ENCODE measurements at regions not wholly inside any gene's neighbourhood (a gene's known extent, or its start where the extent isn't known, plus 50 kb on each side); places are given as distances from the start of the nearest gene placed in this dataset.

GRCh38 chr12:114302606-114303315, 103.2 kb downstream of the TBX5 start:
- Histone ChIP-seq H4K20me1 (ENCODE audit: insufficient read depth) (no peaks in the 10 kb centered on the region), H3K9me3 (ENCODE audit: control insufficient read depth in 1 of 2, insufficient read depth in 1 of 2, low read depth in 1 of 2, low read length in 2 of 2) (no peaks in the 10 kb centered on the region), H3K9me2 (ENCODE audit: insufficient read depth) (no peaks in the 10 kb centered on the region), H2AFZ (ENCODE audit: low read depth, low read length, poor library complexity, severe bottlenecking) (no peak overlapping the region), H3K9ac (ENCODE audit: low read length) (no peak overlapping the region), H3K27me3 (ENCODE audit: insufficient read depth, low read length) (peaks cover 42% of the 10 kb centered on the region; the same call in 1 of the 2 replicates), H3K4me3 (replicated peaks in 1 of 2; ENCODE audit: low read depth in 1 of 2, low read length in 2 of 2) (no peak overlapping the region), H3K4me2 (ENCODE audit: low read length) (no peak overlapping the region), H3K79me2 (ENCODE audit: insufficient read depth, low read length) (no peaks in the 10 kb centered on the region), H3K27ac (ENCODE audit: low read depth, low read length) (no peak overlapping the region), H3K4me1 (ENCODE audit: control insufficient read depth in 1 of 2, insufficient read depth in 2 of 2, low read length in 2 of 2) (no peaks in the 10 kb centered on the region), H3K36me3 (ENCODE audit: control insufficient read depth in 1 of 2, insufficient read depth in 2 of 2, low read length in 2 of 2) (no peaks in the 10 kb centered on the region)
- no TSS peak for BruUV-seq (replicated peaks)
- intact Hi-C loops (cut with micrococcal nuclease) = no loop called here
- ChIA-PET POLR2A (no interaction called here), CTCF (no interaction called here), RAD21 (ENCODE audit: low non-redundant PET in 1 of 2, low total read pairs in 2 of 2, uncharacterized antibody in 2 of 2, unreplicated experiment in 2 of 2) (no interaction called here)
- no peak for ATAC-seq
- DNase-seq (ENCODE audit: low read depth, low spot score) = no peak
- no peak for TF ChIP-seq ZFX (IDR thresholded peaks at IDR 0.05)
- TF ChIP-seq ATF3 (IDR thresholded peaks at IDR 0.05) = no peak
- TF ChIP-seq JUND (IDR thresholded peaks at IDR 0.05) = no peak
- no peak for TF ChIP-seq EZH2phosphoT487 (IDR thresholded peaks at IDR 0.05; ENCODE audit: borderline replicate concordance)
- no peak for TF ChIP-seq CEBPB (IDR thresholded peaks at IDR 0.05; ENCODE audit: low read depth)
- no peak for TF ChIP-seq YY1 (IDR thresholded peaks at IDR 0.05; ENCODE audit: extremely low read depth, insufficient replicate concordance, low read depth, low read length)

DNA sequence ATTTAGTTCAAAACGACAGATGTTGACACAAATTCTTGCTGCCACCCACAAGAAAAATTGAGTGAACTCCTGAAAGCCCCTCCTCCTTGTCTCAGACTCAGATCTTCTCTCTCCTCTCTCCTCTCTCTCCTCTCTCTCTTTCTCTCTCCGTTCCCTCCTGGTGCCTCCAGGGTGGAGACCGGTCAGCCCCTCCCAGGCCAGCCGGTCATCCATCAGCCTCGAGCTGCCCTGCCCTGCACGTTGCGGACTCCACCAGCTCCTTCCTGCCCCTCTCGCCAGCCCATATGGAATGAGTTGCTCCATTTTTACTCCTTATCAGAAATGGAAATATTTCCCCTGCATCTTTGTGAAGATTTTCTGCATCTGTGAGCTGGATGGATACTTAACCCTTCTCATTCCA, 103.8 kb downstream of the TBX5 start:
- Histone ChIP-seq H3K9me3 (ENCODE audit: control insufficient read depth in 1 of 2, insufficient read depth in 1 of 2, low read depth in 1 of 2, low read length in 2 of 2) (no peaks in the 10 kb centered on the region), H3K9ac (ENCODE audit: low read length) (no peak overlapping the region), H3K79me2 (ENCODE audit: insufficient read depth, low read length) (no peaks in the 10 kb centered on the region), H3K27ac (ENCODE audit: low read depth, low read length) (no peak overlapping the region), H3K36me3 (ENCODE audit: control insufficient read depth in 1 of 2, insufficient read depth in 2 of 2, low read length in 2 of 2) (no peaks in the 10 kb centered on the region), H3K4me2 (ENCODE audit: low read length) (no peak overlapping the region), H3K4me1 (ENCODE audit: control insufficient read depth in 1 of 2, insufficient read depth in 2 of 2, low read length in 2 of 2) (no peaks in the 10 kb centered on the region), H3K9me2 (ENCODE audit: insufficient read depth) (no peaks in the 10 kb centered on the region), H4K20me1 (ENCODE audit: insufficient read depth) (no peaks in the 10 kb centered on the region), H2AFZ (ENCODE audit: low read depth, low read length, poor library complexity, severe bottlenecking) (no peak overlapping the region), H3K27me3 (ENCODE audit: insufficient read depth, low read length) (peaks cover 36% of the 10 kb centered on the region; the same call in 1 of the 2 replicates), H3K4me3 (replicated peaks in 1 of 2; ENCODE audit: low read depth in 1 of 2, low read length in 2 of 2) (no peak overlapping the region)
- DNase-seq (ENCODE audit: low read depth, low spot score) = no peak
- POLR2A ChIA-PET = no interaction called here
- CTCF ChIA-PET = no interaction called here
- RAD21 ChIA-PET (ENCODE audit: low non-redundant PET in 1 of 2, low total read pairs in 2 of 2, uncharacterized antibody in 2 of 2, unreplicated experiment in 2 of 2) = no interaction called here
- no TSS peak for BruUV-seq (replicated peaks)
- ATAC-seq = no peak
- intact Hi-C loops (cut with micrococcal nuclease) = no loop called here
- TF ChIP-seq, protein P1, sequence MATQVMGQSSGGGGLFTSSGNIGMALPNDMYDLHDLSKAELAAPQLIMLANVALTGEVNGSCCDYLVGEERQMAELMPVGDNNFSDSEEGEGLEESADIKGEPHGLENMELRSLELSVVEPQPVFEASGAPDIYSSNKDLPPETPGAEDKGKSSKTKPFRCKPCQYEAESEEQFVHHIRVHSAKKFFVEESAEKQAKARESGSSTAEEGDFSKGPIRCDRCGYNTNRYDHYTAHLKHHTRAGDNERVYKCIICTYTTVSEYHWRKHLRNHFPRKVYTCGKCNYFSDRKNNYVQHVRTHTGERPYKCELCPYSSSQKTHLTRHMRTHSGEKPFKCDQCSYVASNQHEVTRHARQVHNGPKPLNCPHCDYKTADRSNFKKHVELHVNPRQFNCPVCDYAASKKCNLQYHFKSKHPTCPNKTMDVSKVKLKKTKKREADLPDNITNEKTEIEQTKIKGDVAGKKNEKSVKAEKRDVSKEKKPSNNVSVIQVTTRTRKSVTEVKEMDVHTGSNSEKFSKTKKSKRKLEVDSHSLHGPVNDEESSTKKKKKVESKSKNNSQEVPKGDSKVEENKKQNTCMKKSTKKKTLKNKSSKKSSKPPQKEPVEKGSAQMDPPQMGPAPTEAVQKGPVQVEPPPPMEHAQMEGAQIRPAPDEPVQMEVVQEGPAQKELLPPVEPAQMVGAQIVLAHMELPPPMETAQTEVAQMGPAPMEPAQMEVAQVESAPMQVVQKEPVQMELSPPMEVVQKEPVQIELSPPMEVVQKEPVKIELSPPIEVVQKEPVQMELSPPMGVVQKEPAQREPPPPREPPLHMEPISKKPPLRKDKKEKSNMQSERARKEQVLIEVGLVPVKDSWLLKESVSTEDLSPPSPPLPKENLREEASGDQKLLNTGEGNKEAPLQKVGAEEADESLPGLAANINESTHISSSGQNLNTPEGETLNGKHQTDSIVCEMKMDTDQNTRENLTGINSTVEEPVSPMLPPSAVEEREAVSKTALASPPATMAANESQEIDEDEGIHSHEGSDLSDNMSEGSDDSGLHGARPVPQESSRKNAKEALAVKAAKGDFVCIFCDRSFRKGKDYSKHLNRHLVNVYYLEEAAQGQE (IDR thresholded peaks at IDR 0.05; ENCODE audit: low read depth) = no peak
- TF ChIP-seq EGR1 (IDR thresholded peaks at IDR 0.05; ENCODE audit: low read depth) (no peak), ZFX (IDR thresholded peaks at IDR 0.05) (no peak), POLR2A (IDR thresholded peaks at IDR 0.05; ENCODE audit: borderline replicate concordance, extremely low read depth, insufficient read depth, insufficient read length) (no peak), SP1 (IDR thresholded peaks at IDR 0.05; ENCODE audit: low read depth) (no peak), TCF7L2 (IDR thresholded peaks at IDR 0.05; ENCODE audit: borderline replicate concordance, extremely low read depth, insufficient read depth, insufficient read length) (no peak), RAD21 (IDR thresholded peaks at IDR 0.05; ENCODE audit: low read depth) (no peak), FOSL1 (IDR thresholded peaks at IDR 0.05; ENCODE audit: low read depth) (no peak), SIN3A (IDR thresholded peaks at IDR 0.05; ENCODE audit: low read depth) (no peak), ATF3 (IDR thresholded peaks at IDR 0.05) (no peak), ZNF274 (IDR thresholded peaks at IDR 0.05; ENCODE audit: low read depth, low read length) (no peak), POLR2AphosphoS5 (IDR thresholded peaks at IDR 0.05; ENCODE audit: low read depth, low read length) (no peak), JUND (IDR thresholded peaks at IDR 0.05) (no peak)
- TF ChIP-seq, protein P2, sequence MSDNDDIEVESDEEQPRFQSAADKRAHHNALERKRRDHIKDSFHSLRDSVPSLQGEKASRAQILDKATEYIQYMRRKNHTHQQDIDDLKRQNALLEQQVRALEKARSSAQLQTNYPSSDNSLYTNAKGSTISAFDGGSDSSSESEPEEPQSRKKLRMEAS (IDR thresholded peaks at IDR 0.05) = no peak
